Colonic mucosa (tissue), 4 donors: ENCODE measurements at regions not wholly inside any gene's neighbourhood (a gene's known extent, or its start where the extent isn't known, plus 50 kb on each side); places are given as distances from the start of the nearest gene placed in this dataset.

ENCODE experiments used
- DNase-seq: peaks from one replicate; pipeline ENCODE4 v3.0.0-alpha.2; 2020
- H3K27ac ChIP-seq: fragments of 200-600 bp; one replicate; pipeline ENCODE4 v1.8.0; 2021
- H3K27me3 ChIP-seq: fragments of 200-600 bp; one replicate; pipeline ENCODE4 v1.8.0; 2021
- H3K36me3 ChIP-seq: fragments of 200-600 bp; one replicate; pipeline ENCODE4 v1.8.0; 2021
- H3K4me1 ChIP-seq: fragments of 200-600 bp; one replicate; pipeline ENCODE4 v1.8.0; 2021; ENCODE audit warnings: mild to moderate bottlenecking
- H3K4me3 ChIP-seq: fragments of 200-600 bp; one replicate; pipeline ENCODE4 v1.8.0; 2021
- H3K9ac ChIP-seq, 2 donors: one replicate each; pipeline ENCODE4 v1.7.0; 2013; ENCODE audit warnings: control low read depth in 2 of 2, low read depth in 2 of 2, low read length in 2 of 2
- H3K9me3 ChIP-seq: fragments of 200-600 bp; one replicate; pipeline ENCODE4 v1.8.0; 2021
- CTCF ChIP-seq: fragments of 200-600 bp; IDR thresholded peaks from one replicate; pipeline ENCODE4 v1.8.0; 2022; ENCODE audit warnings: antibody characterized with exemption, mild to moderate bottlenecking
- intact Hi-C: fragments of 100-400 bp; cut with DNase I; formaldehyde crosslinking; loops from one replicate; pipeline ENCODE4 v1.14.1; 2022
- donor health status: healthy.
- donor health status: DM: no; HTN: no; CAD: no.
- donor health status: DM: no; HTN: no; CAD: no.

GRCh38 chr3:805326-805725 lies 287.5 kb upstream of the CNTN6 start:
- no peak overlapping the region for H3K27ac ChIP-seq
- H3K4me1 ChIP-seq: no peaks in the 10 kb centered on the region
- intact Hi-C loops: no loop called here
- no peaks in the 10 kb centered on the region for H3K9me3 ChIP-seq
- no peak overlapping the region for H3K9ac ChIP-seq
- H3K27me3 ChIP-seq: no peaks in the 10 kb centered on the region
- no peak for DNase-seq
- no peaks in the 10 kb centered on the region for H3K36me3 ChIP-seq
- TF ChIP-seq CTCF: no peak
- H3K4me3 ChIP-seq: no peak overlapping the region

- Histone ChIP-seq H3K4me1 (no peaks in the 10 kb centered on the region), H3K9me3 (no peaks in the 10 kb centered on the region), H3K27me3 (no peaks in the 10 kb centered on the region), H3K4me3 (no peak overlapping the region), H3K36me3 (no peaks in the 10 kb centered on the region), H3K9ac (no peak overlapping the region), H3K27ac (no peak overlapping the region)
- DNase-seq: no peak
- intact Hi-C loops: no loop called here
- no peak for TF ChIP-seq CTCF
Measured at GRCh38 chr3:806006-806405, 286.8 kb upstream of the CNTN6 start.

- Histone ChIP-seq H3K36me3 (no peaks in the 10 kb centered on the region), H3K9me3 (no peaks in the 10 kb centered on the region), H3K27me3 (no peaks in the 10 kb centered on the region), H3K9ac (no peak overlapping the region), H3K4me3 (no peak overlapping the region), H3K27ac (no peak overlapping the region), H3K4me1 (no peaks in the 10 kb centered on the region)
- intact Hi-C loops: no loop called here
- TF ChIP-seq CTCF: no peak
- no peak for DNase-seq
Measured at GRCh38 chr3:816605-817004, 276.2 kb upstream of the CNTN6 start.

- TF ChIP-seq CTCF: no peak
- DNase-seq: no peak
- no peaks in the 10 kb centered on the region for H3K9me3 ChIP-seq
- no peaks in the 10 kb centered on the region for H3K4me1 ChIP-seq
- H3K27ac ChIP-seq: no peak overlapping the region
- intact Hi-C loops: no loop called here
- no peak overlapping the region for H3K9ac ChIP-seq
- no peaks in the 10 kb centered on the region for H3K36me3 ChIP-seq
- H3K27me3 ChIP-seq: no peaks in the 10 kb centered on the region
- no peak overlapping the region for H3K4me3 ChIP-seq
Measured at GRCh38 chr3:834679-835078, 258.1 kb upstream of the CNTN6 start.

- DNase-seq: no peak
- TF ChIP-seq CTCF: no peak
Measured at GRCh38 chr3:835096-835495, 257.7 kb upstream of the CNTN6 start.

GRCh38 chr3:839981-840380 lies 252.8 kb upstream of the CNTN6 start:
- DNase-seq: no peak
- no peaks in the 10 kb centered on the region for H3K27me3 ChIP-seq
- no peak overlapping the region for H3K4me3 ChIP-seq
- no peak overlapping the region for H3K27ac ChIP-seq
- no peak overlapping the region for H3K9ac ChIP-seq
- no peaks in the 10 kb centered on the region for H3K4me1 ChIP-seq
- no peaks in the 10 kb centered on the region for H3K36me3 ChIP-seq
- intact Hi-C loops: no loop called here
- TF ChIP-seq CTCF: no peak
- H3K9me3 ChIP-seq: no peaks in the 10 kb centered on the region

More at GRCh38 chr3:835096-835495, 257.7 kb upstream of the CNTN6 start:
- Histone ChIP-seq H3K4me1 (no peaks in the 10 kb centered on the region), H3K36me3 (no peaks in the 10 kb centered on the region), H3K9ac (no peak overlapping the region), H3K27ac (no peak overlapping the region), H3K4me3 (no peak overlapping the region), H3K9me3 (no peaks in the 10 kb centered on the region), H3K27me3 (no peaks in the 10 kb centered on the region)
- intact Hi-C loops: no loop called here
